ENCODE measurements at regions not wholly inside any gene's neighbourhood (a gene's known extent, or its start where the extent isn't known, plus 50 kb on each side); places are given as distances from the start of the nearest gene placed in this dataset.

GRCh38 chr14:75342762-75343599, 64.4 kb downstream of the FOS start:
- TF ChIP-seq ZNF274 (IDR thresholded peaks at IDR 0.05; ENCODE audit: low read depth, low read length) (no peak), YY1 (IDR thresholded peaks at IDR 0.05; ENCODE audit: insufficient read depth, insufficient read length) (no peak)
